Neural progenitor cell (in vitro differentiated cells): ENCODE measurements at regions not wholly inside any gene's neighbourhood (a gene's known extent, or its start where the extent isn't known, plus 50 kb on each side); places are given as distances from the start of the nearest gene placed in this dataset.
A peak's percentile ranks its signal among the peaks of the same experiment; 100 is the strongest.

Experiments used
- DNase-seq: peaks from one replicate; pipeline ENCODE4 v3.0.0-alpha.2; 2016; ENCODE audit warnings: low spot score
- H2AFZ ChIP-seq: fragments of 200-600 bp; sonication (generic); replicated peaks from 2 replicates; pipeline ENCODE4 v1.6.1; 2016; ENCODE audit warnings: antibody characterized with exemption
- H3F3A ChIP-seq: fragments of 200-600 bp; sonication (generic); 2 replicates; pipeline ENCODE4 v1.6.1; 2016; ENCODE audit warnings: antibody characterized with exemption, low read depth
- H3K27ac ChIP-seq: fragments of 200-600 bp; sonication (generic); 2 replicates; pipeline ENCODE4 v1.5.1; 2016; ENCODE audit warnings: mild to moderate bottlenecking
- H3K27me3 ChIP-seq: fragments of 200-600 bp; sonication (generic); 2 replicates; pipeline ENCODE4 v1.6.1; 2016; ENCODE audit warnings: mild to moderate bottlenecking, moderate library complexity
- H3K36me3 ChIP-seq: fragments of 200-600 bp; sonication (generic); 2 replicates; pipeline ENCODE4 v1.5.1; 2016
- H3K4me1 ChIP-seq: fragments of 200-600 bp; sonication (generic); 2 replicates; pipeline ENCODE4 v1.6.1; 2016; ENCODE audit warnings: mixed run types
- H3K4me2 ChIP-seq: fragments of 200-600 bp; sonication (generic); 2 replicates; pipeline ENCODE4 v1.6.1; 2016
- H3K4me3 ChIP-seq: fragments of 200-600 bp; sonication (generic); 2 replicates; pipeline ENCODE4 v1.5.1; 2016
- H3K79me2 ChIP-seq: fragments of 200-600 bp; sonication (generic); 2 replicates; pipeline ENCODE4 v1.6.1; 2016; ENCODE audit warnings: low read depth
- H3K9ac ChIP-seq: fragments of 200-600 bp; sonication (generic); 2 replicates; pipeline ENCODE4 v1.6.1; 2016
- H3K9me3 ChIP-seq: fragments of 200-600 bp; sonication (generic); 2 replicates; pipeline ENCODE4 v1.5.1; 2016; ENCODE audit warnings: low read depth
- H4K20me1 ChIP-seq: fragments of 200-600 bp; sonication (generic); 2 replicates; pipeline ENCODE4 v1.6.1; 2016; ENCODE audit warnings: low read depth
- H3K27ac Mint-ChIP-seq: 3 replicates; pipeline ENCODE4 v1.8.0; 2021; ENCODE audit warnings: mixed read lengths
- H3K27me3 Mint-ChIP-seq: 2 replicates; pipeline ENCODE4 v1.8.0; 2022; ENCODE audit warnings: low read depth, mild to moderate bottlenecking, inconsistent platforms, moderate library complexity, mixed read lengths; ENCODE audit not compliant: insufficient read depth
- H3K36me3 Mint-ChIP-seq: 3 replicates; pipeline ENCODE4 v1.8.0; 2021; ENCODE audit warnings: mixed read lengths
- H3K4me1 Mint-ChIP-seq: 3 replicates; pipeline ENCODE4 v1.8.0; 2021; ENCODE audit warnings: mixed read lengths
- H3K4me3 Mint-ChIP-seq: 3 replicates; pipeline ENCODE4 v1.8.0; 2021; ENCODE audit warnings: mild to moderate bottlenecking, moderate library complexity, mixed read lengths
- H3K9me3 Mint-ChIP-seq: 3 replicates; pipeline ENCODE4 v1.8.0; 2020; ENCODE audit warnings: mixed read lengths
- EZH2 ChIP-seq: fragments of 200-600 bp; sonication (generic); IDR thresholded peaks from 2 replicates; pipeline ENCODE4 v1.6.1; 2017; ENCODE audit warnings: antibody characterized with exemption, mild to moderate bottlenecking, moderate library complexity
- EZH2phosphoT487 ChIP-seq: fragments of 200-600 bp; sonication (generic); IDR thresholded peaks from 2 replicates; pipeline ENCODE4 v1.6.1; 2017; ENCODE audit warnings: antibody characterized with exemption
- TF ChIP-seq, protein P1 (sequence below): fragments of 200-600 bp; sonication (generic); IDR thresholded peaks from 2 replicates; pipeline ENCODE4 v1.5.1; 2017; ENCODE audit warnings: antibody characterized with exemption, mild to moderate bottlenecking

DNA sequence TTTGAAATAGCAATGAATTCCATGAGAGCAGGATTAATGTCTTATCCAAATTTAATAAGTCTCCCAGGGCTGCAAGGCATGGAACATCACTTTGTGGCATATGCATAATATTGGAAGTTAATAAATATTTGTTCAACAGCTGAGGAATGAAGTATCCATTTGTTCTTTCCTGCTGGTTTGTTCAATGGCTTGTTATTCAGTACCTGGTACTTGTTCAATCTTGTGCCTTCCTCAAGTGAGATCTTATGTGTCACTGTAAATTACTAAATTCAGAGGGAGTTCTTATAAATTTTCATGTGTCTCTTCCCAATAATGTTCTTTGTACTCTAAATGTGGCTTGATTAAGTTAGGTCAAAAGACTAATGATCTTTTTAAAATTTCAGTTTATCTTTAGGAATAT, 1105.5 kb upstream of the SPRY2 start:
- H3K4me3 Mint-ChIP-seq = no peak overlapping the region
- no peaks in the 10 kb centered on the region for H3K36me3 ChIP-seq
- H3K27ac Mint-ChIP-seq = no peak overlapping the region
- H3K27ac ChIP-seq = no peak overlapping the region
- no peak for TF ChIP-seq EZH2phosphoT487
- TF ChIP-seq, protein P1, sequence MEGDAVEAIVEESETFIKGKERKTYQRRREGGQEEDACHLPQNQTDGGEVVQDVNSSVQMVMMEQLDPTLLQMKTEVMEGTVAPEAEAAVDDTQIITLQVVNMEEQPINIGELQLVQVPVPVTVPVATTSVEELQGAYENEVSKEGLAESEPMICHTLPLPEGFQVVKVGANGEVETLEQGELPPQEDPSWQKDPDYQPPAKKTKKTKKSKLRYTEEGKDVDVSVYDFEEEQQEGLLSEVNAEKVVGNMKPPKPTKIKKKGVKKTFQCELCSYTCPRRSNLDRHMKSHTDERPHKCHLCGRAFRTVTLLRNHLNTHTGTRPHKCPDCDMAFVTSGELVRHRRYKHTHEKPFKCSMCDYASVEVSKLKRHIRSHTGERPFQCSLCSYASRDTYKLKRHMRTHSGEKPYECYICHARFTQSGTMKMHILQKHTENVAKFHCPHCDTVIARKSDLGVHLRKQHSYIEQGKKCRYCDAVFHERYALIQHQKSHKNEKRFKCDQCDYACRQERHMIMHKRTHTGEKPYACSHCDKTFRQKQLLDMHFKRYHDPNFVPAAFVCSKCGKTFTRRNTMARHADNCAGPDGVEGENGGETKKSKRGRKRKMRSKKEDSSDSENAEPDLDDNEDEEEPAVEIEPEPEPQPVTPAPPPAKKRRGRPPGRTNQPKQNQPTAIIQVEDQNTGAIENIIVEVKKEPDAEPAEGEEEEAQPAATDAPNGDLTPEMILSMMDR = no peak
- no peak for TF ChIP-seq EZH2
- H2AFZ ChIP-seq = no peak overlapping the region
- no peak for DNase-seq
- no peaks in the 10 kb centered on the region for H3K27me3 ChIP-seq
- H3K9ac ChIP-seq = no peak overlapping the region
- no peak overlapping the region for H3K4me3 ChIP-seq
- H3K4me1 Mint-ChIP-seq = peaks cover 5% of the 10 kb centered on the region
- H3K27me3 Mint-ChIP-seq = peaks cover 3% of the 10 kb centered on the region
- no peaks in the 10 kb centered on the region for H4K20me1 ChIP-seq
- no peaks in the 10 kb centered on the region for H3F3A ChIP-seq
- no peaks in the 10 kb centered on the region for H3K9me3 ChIP-seq
- no peaks in the 10 kb centered on the region for H3K79me2 ChIP-seq
- no peak overlapping the region for H3K4me2 ChIP-seq
- H3K4me1 ChIP-seq = no peaks in the 10 kb centered on the region
- no peaks in the 10 kb centered on the region for H3K36me3 Mint-ChIP-seq
- H3K9me3 Mint-ChIP-seq = no peaks in the 10 kb centered on the region

DNA sequence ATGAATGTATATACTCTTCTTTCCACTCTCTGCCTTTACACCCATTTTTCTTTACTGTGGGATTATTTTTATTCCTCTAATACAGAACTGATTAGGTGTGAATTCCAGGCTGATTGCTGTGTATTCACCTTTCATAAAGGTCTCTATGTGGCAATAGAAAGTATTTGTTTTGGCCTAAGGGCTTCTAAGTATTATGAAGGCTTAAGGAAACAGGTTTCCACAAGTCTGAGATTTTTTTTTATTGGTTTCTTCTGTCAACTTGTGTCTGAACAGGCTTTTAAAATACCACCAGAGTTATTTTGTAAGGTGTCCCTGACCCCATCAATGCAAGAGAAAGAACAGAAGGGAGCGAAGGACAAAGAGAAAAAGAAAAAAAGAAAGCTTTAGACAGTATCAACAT, 1102.0 kb upstream of the SPRY2 start:
- TF ChIP-seq, protein P1 = no peak
- TF ChIP-seq EZH2 (no peak), EZH2phosphoT487 (no peak)
- no peaks in the 10 kb centered on the region for H3K4me1 ChIP-seq
- H2AFZ ChIP-seq = no peak overlapping the region
- no peaks in the 10 kb centered on the region for H3K9me3 Mint-ChIP-seq
- no peak for DNase-seq
- no peaks in the 10 kb centered on the region for H3K36me3 ChIP-seq
- H3K79me2 ChIP-seq = no peaks in the 10 kb centered on the region
- no peak overlapping the region for H3K4me2 ChIP-seq
- H3K27ac ChIP-seq = no peak overlapping the region
- no peaks in the 10 kb centered on the region for H3K36me3 Mint-ChIP-seq
- H3K27me3 ChIP-seq = no peaks in the 10 kb centered on the region
- no peak overlapping the region for H3K9ac ChIP-seq
- no peaks in the 10 kb centered on the region for H3K9me3 ChIP-seq
- no peak overlapping the region for H3K4me3 ChIP-seq
- H3K27ac Mint-ChIP-seq = no peak overlapping the region
- H3K4me1 Mint-ChIP-seq = no peaks in the 10 kb centered on the region
- H3K27me3 Mint-ChIP-seq = peaks cover 3% of the 10 kb centered on the region
- no peak overlapping the region for H3K4me3 Mint-ChIP-seq
- H4K20me1 ChIP-seq = no peaks in the 10 kb centered on the region
- no peaks in the 10 kb centered on the region for H3F3A ChIP-seq

DNA sequence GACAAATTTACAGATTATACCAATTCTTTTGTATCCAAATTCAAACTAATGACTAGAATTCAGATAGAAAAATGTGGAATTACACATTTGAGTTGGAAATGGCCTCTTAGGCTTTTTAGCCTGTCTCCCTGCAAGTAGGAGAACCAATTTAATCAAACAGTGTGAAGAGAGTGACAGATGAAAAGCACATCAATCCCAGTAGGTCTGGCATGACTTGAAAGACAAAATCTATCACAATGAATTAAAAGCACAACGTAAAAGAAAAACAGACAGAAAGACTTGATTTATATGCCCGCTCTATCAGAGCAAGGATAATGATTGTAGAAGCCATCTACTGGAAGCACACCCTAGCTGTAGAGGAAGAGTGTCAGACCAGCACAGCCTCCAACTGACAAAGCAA, 1084.4 kb upstream of the SPRY2 start:
- no peaks in the 10 kb centered on the region for H3K27me3 ChIP-seq
- no peak overlapping the region for H3K27ac ChIP-seq
- H3K4me1 ChIP-seq = no peaks in the 10 kb centered on the region
- peak overlapping the region; percentile 17 for H2AFZ ChIP-seq
- Mint-ChIP-seq H3K4me1 (no peaks in the 10 kb centered on the region), H3K36me3 (no peaks in the 10 kb centered on the region), H3K27ac (no peak overlapping the region), H3K9me3 (no peaks in the 10 kb centered on the region), H3K27me3 (no peaks in the 10 kb centered on the region), H3K4me3 (no peak overlapping the region)
- H3K4me3 ChIP-seq = no peak overlapping the region
- no peaks in the 10 kb centered on the region for H3K79me2 ChIP-seq
- H3K9me3 ChIP-seq = no peaks in the 10 kb centered on the region
- H3K9ac ChIP-seq = no peak overlapping the region
- H3F3A ChIP-seq = no peaks in the 10 kb centered on the region
- no peaks in the 10 kb centered on the region for H4K20me1 ChIP-seq
- no peaks in the 10 kb centered on the region for H3K36me3 ChIP-seq
- no peak for TF ChIP-seq EZH2phosphoT487
- TF ChIP-seq EZH2 = no peak
- no peak overlapping the region for H3K4me2 ChIP-seq
- no peak for DNase-seq

DNA sequence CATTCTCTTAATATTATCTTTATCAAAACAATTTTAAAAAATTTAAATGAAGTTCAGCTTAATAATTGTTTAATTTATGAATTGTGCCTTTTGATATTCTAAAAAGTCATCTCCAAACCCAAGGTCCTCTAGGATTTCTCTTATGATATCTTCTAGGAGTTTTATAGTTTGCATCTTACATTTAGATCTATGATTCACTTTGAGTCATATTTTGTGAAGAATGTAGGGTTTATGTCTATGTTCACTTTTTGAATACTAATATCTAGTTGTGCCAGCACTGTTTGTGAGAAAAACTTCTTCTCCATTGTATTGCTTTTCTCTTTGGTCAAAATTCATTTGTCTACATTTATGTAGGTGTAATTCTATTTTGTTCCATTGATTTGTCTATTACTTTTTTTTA, 1068.4 kb upstream of the SPRY2 start:
- Histone ChIP-seq H3K9me3 (no peaks in the 10 kb centered on the region), H3K36me3 (no peaks in the 10 kb centered on the region), H3K79me2 (no peaks in the 10 kb centered on the region), H4K20me1 (no peaks in the 10 kb centered on the region), H3K4me3 (no peak overlapping the region), H3K4me1 (no peaks in the 10 kb centered on the region), H3K27ac (no peak overlapping the region), H3K4me2 (no peak overlapping the region), H3K27me3 (no peaks in the 10 kb centered on the region), H2AFZ (no peak overlapping the region), H3K9ac (no peak overlapping the region), H3F3A (no peaks in the 10 kb centered on the region)
- Mint-ChIP-seq H3K4me1 (no peaks in the 10 kb centered on the region), H3K27ac (no peak overlapping the region), H3K9me3 (no peaks in the 10 kb centered on the region), H3K36me3 (no peaks in the 10 kb centered on the region), H3K27me3 (no peaks in the 10 kb centered on the region), H3K4me3 (no peak overlapping the region)
- no peak for DNase-seq
- TF ChIP-seq EZH2phosphoT487 (no peak), EZH2 (no peak)
- TF ChIP-seq, protein P1 = no peak
